HEK293 (cell line): ENCODE measurements at regions not wholly inside any gene's neighbourhood (a gene's known extent, or its start where the extent isn't known, plus 50 kb on each side); places are given as distances from the start of the nearest gene placed in this dataset.

Experiments used
- CTCF ChIA-PET: fragments of 350-600 bp; formaldehyde crosslinking; extraction: SDS; loops from one replicate; lab custom pipeline; 2021; ENCODE audit warnings: antibody characterized with exemption; lab: Yijun Ruan, JAX
- POLR2A ChIA-PET: fragments of 300-600 bp; formaldehyde crosslinking; extraction: SDS; loops from one replicate; lab custom pipeline; 2020; ENCODE audit warnings: antibody characterized with exemption, inconsistent platforms; lab: Yijun Ruan, JAX
- H3K27ac ChIP-seq: fragments of 200-500 bp; sonication (Bioruptor generic); 2 replicates; pipeline ENCODE4 v1.5.1; 2014; ENCODE audit warnings: low read depth, low read length, control low read depth, inconsistent platforms; ENCODE audit errors: extremely low read depth
- H3K36me3 ChIP-seq, 2 experiments: fragments of 200-500 bp in 1 of 2; sonication (Bioruptor generic) in 1 of 2; 1 replicate in 1 of 2; 2 replicates in 1 of 2; pipeline ENCODE4 v1.5.1; 2014 to 2017; ENCODE audit warnings: inconsistent platforms in 2 of 2, low read length in 2 of 2; ENCODE audit not compliant: control insufficient read depth in 2 of 2, insufficient read depth in 1 of 2
- H3K4me1 ChIP-seq: fragments of 200-500 bp; sonication (Bioruptor generic); 2 replicates; pipeline ENCODE4 v1.5.1; 2014; ENCODE audit warnings: mild to moderate bottlenecking, low read length, inconsistent platforms; ENCODE audit not compliant: control insufficient read depth, insufficient read depth
- H3K4me3 ChIP-seq: 2 replicates; pipeline ENCODE4 v1.5.1; 2011; ENCODE audit warnings: low read depth, mild to moderate bottlenecking, control low read depth, low read length, moderate library complexity
- H3K9me3 ChIP-seq: fragments of 200-500 bp; sonication (Bioruptor generic); 2 replicates; pipeline ENCODE4 v1.5.1; 2014; ENCODE audit warnings: low read depth, low read length, inconsistent platforms; ENCODE audit not compliant: control insufficient read depth, insufficient read depth
- CTCF ChIP-seq: fragments of 450-650 bp; formaldehyde crosslinking; IDR thresholded peaks from 2 replicates; pipeline ENCODE4 v1.5.1; 2016; ENCODE audit warnings: missing biosample characterization, missing genetic modification characterization
- RBAK ChIP-seq: fragments of 450-650 bp; formaldehyde crosslinking; IDR thresholded peaks from 2 replicates; pipeline ENCODE4 v1.5.1; 2016; ENCODE audit warnings: missing biosample characterization, missing genetic modification characterization
- REPIN1 ChIP-seq: fragments of 450-650 bp; formaldehyde crosslinking; IDR thresholded peaks from 2 replicates; pipeline ENCODE4 v1.5.1; 2017; ENCODE audit warnings: missing biosample characterization, missing genetic modification characterization, low read depth
- ZBTB44 ChIP-seq: fragments of 450-650 bp; IDR thresholded peaks from 2 replicates; pipeline ENCODE4 v1.5.1; 2018; ENCODE audit warnings: missing biosample characterization, mild to moderate bottlenecking, missing genetic modification characterization
- ZBTB48 ChIP-seq: fragments of 450-650 bp; formaldehyde crosslinking; IDR thresholded peaks from 2 replicates; pipeline ENCODE4 v1.5.1; 2016; ENCODE audit warnings: missing biosample characterization, missing genetic modification characterization
- ZNF132 ChIP-seq: fragments of 450-650 bp; formaldehyde crosslinking; IDR thresholded peaks from 2 replicates; pipeline ENCODE4 v1.5.1; 2017; ENCODE audit warnings: missing biosample characterization, missing genetic modification characterization, borderline replicate concordance
- ZNF169 ChIP-seq: fragments of 450-650 bp; formaldehyde crosslinking; IDR thresholded peaks from 2 replicates; pipeline ENCODE4 v1.5.1; 2016; ENCODE audit warnings: missing biosample characterization, missing genetic modification characterization
- ZNF248 ChIP-seq: fragments of 450-650 bp; formaldehyde crosslinking; IDR thresholded peaks from 2 replicates; pipeline ENCODE4 v1.5.1; 2017; ENCODE audit warnings: missing biosample characterization, missing genetic modification characterization
- ZNF280D ChIP-seq: fragments of 450-650 bp; formaldehyde crosslinking; IDR thresholded peaks from 2 replicates; pipeline ENCODE4 v1.5.1; 2016; ENCODE audit warnings: missing biosample characterization, missing genetic modification characterization
- ZNF335 ChIP-seq: fragments of 450-650 bp; formaldehyde crosslinking; conservative IDR thresholded peaks from 2 replicates; pipeline ENCODE4 v1.5.1; 2016; ENCODE audit warnings: missing biosample characterization, missing genetic modification characterization
- ZNF366 ChIP-seq: fragments of 450-650 bp; formaldehyde crosslinking; conservative IDR thresholded peaks from 2 replicates; pipeline ENCODE4 v1.5.1; 2016; ENCODE audit warnings: missing biosample characterization, missing genetic modification characterization
- ZNF473 ChIP-seq: fragments of 450-650 bp; formaldehyde crosslinking; IDR thresholded peaks from 2 replicates; pipeline ENCODE4 v1.5.1; 2017; ENCODE audit warnings: missing biosample characterization, missing genetic modification characterization
- ZNF621 ChIP-seq: fragments of 450-650 bp; formaldehyde crosslinking; IDR thresholded peaks from 2 replicates; pipeline ENCODE4 v1.5.1; 2017; ENCODE audit warnings: missing biosample characterization, missing genetic modification characterization
- ZSCAN16 ChIP-seq: fragments of 450-650 bp; formaldehyde crosslinking; IDR thresholded peaks from 2 replicates; pipeline ENCODE4 v1.5.1; 2016; ENCODE audit warnings: missing biosample characterization, missing genetic modification characterization
- TF ChIP-seq, protein P1 (sequence below): fragments of 450-650 bp; formaldehyde crosslinking; conservative IDR thresholded peaks from 2 replicates; pipeline ENCODE4 v1.5.1; 2016; ENCODE audit warnings: low read depth, missing biosample characterization, missing genetic modification characterization

DNA sequence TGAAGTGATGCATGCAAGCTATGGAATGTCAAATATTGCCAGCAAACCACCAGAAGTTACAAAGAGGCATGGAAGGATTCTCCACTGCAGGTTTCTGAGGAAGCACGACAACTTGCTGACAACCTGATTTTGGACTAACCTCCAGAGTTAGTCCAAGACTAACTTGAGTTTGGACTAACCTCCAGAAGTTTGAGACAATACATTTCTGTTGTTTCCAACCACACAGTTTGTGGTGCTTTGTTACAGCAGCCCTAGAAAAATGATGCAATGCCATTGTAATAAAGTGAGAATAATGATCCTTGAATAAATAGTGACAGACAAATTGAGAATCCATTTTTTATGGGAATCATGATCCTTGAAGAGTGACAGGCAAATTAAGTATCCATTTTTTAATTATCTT lies 169.9 kb upstream of the HDDC2 start (continued):
- TF ChIP-seq, protein P1, sequence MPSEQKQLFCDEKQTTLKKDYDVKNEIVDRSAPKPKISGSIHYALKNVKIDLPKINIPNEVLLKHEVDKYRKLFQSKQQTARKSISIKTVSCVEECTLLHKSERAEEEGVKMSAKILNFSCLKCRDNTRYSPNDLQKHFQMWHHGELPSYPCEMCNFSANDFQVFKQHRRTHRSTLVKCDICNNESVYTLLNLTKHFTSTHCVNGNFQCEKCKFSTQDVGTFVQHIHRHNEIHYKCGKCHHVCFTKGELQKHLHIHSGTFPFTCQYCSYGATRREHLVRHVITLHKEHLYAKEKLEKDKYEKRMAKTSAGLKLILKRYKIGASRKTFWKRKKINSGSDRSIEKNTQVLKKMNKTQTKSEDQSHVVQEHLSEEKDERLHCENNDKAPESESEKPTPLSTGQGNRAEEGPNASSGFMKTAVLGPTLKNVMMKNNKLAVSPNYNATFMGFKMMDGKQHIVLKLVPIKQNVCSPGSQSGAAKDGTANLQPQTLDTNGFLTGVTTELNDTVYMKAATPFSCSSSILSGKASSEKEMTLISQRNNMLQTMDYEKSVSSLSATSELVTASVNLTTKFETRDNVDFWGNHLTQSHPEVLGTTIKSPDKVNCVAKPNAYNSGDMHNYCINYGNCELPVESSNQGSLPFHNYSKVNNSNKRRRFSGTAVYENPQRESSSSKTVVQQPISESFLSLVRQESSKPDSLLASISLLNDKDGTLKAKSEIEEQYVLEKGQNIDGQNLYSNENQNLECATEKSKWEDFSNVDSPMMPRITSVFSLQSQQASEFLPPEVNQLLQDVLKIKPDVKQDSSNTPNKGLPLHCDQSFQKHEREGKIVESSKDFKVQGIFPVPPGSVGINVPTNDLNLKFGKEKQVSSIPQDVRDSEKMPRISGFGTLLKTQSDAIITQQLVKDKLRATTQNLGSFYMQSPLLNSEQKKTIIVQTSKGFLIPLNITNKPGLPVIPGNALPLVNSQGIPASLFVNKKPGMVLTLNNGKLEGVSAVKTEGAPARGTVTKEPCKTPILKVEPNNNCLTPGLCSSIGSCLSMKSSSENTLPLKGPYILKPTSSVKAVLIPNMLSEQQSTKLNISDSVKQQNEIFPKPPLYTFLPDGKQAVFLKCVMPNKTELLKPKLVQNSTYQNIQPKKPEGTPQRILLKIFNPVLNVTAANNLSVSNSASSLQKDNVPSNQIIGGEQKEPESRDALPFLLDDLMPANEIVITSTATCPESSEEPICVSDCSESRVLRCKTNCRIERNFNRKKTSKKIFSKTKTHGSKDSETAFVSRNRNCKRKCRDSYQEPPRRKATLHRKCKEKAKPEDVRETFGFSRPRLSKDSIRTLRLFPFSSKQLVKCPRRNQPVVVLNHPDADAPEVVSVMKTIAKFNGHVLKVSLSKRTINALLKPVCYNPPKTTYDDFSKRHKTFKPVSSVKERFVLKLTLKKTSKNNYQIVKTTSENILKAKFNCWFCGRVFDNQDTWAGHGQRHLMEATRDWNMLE = 0 out of 2 replicates have a peak, but pooled peaks have one; percentile 29
- TF ChIP-seq ZNF366 (tag by site-specific recombination) (0 out of 2 replicates have a peak, but pooled peaks have one; percentile 20), ZNF473 (tag by site-specific recombination) (no peak), ZNF169 (tag by site-specific recombination) (0 out of 2 replicates have a peak, but pooled peaks have one; percentile 42), ZBTB44 (0 out of 2 replicates have a peak, but pooled peaks have one; percentile 17), ZNF132 (no peak), CTCF (tag by site-specific recombination) (no peak), ZNF248 (tag by site-specific recombination) (no peak), ZNF280D (tag by site-specific recombination) (no peak), ZSCAN16 (no peak), REPIN1 (tag by site-specific recombination) (no peak), ZBTB48 (tag by site-specific recombination) (no peak), RBAK (tag by site-specific recombination) (no peak), ZNF621 (tag by site-specific recombination) (no peak)
- TF ChIP-seq, all 188 proteins: peak for 6

DNA sequence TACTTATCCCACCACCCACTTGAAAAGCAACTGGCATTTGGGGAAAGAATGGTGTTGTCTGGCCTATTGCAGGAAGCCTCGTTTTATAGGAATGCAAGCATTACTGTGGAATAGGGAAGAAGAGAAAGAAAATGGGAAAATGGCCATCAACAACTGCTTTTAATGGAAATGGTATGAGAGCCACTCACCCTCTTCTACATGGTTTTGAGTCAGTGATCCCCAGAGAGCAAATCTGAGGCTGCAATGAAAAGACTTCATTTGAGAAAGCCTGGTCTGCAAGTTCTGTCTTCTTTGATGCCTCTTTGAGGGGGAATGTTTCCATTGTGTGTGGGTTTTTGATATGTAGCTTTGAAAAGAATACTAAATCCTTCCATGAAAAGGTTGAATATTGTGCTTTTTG lies 172.3 kb upstream of the HDDC2 start:
- POLR2A ChIA-PET = no interaction called here
- TF ChIP-seq ZNF335 (tag by site-specific recombination) = no peak
- H3K27ac ChIP-seq = no peak overlapping the region
- H3K4me1 ChIP-seq = no peaks in the 10 kb centered on the region
- no peaks in the 10 kb centered on the region for H3K36me3 ChIP-seq
- CTCF ChIA-PET = no interaction called here
- H3K4me3 ChIP-seq = no peak overlapping the region
- no peaks in the 10 kb centered on the region for H3K9me3 ChIP-seq
